Uterus (tissue), 3 donors: ENCODE measurements at regions not wholly inside any gene's neighbourhood (a gene's known extent, or its start where the extent isn't known, plus 50 kb on each side); places are given as distances from the start of the nearest gene placed in this dataset.

Experiments used
- DNase-seq, 2 donors: peaks; one replicate each; pipeline ENCODE4 v3.0.0-alpha.2; 2019 to 2020
- H3K27ac ChIP-seq, 2 donors: fragments of 200-600 bp; sonication (generic); 1 replicate in 1 of 2; 2 replicates in 1 of 2; pipeline ENCODE4 v1.5.1; 2016 to 2018
- H3K27me3 ChIP-seq, 2 donors: fragments of 200-600 bp; sonication (generic); one replicate each; pipeline ENCODE4 v1.5.1; 2018 to 2019; ENCODE audit warnings: control low read depth in 1 of 2
- H3K36me3 ChIP-seq, 2 donors: fragments of 200-600 bp; sonication (generic); one replicate each; pipeline ENCODE4 v1.5.1; 2019; ENCODE audit warnings: control low read depth in 1 of 2
- H3K4me1 ChIP-seq, 2 donors: fragments of 200-600 bp; sonication (generic); one replicate each; pipeline ENCODE4 v1.5.1; 2018 to 2019; ENCODE audit warnings: control low read depth in 1 of 2
- H3K4me3 ChIP-seq, 2 donors: fragments of 200-600 bp; sonication (generic); 1 replicate in 1 of 2; 2 replicates in 1 of 2; pipeline ENCODE4 v1.5.1; 2018 to 2019; ENCODE audit warnings: mild to moderate bottlenecking in 1 of 2
- H3K9me3 ChIP-seq, 2 donors: fragments of 200-600 bp; sonication (generic); one replicate each; pipeline ENCODE4 v1.5.1; 2019; ENCODE audit warnings: control low read depth in 1 of 2
- CTCF ChIP-seq, 4 experiments: fragments of 200-600 bp in 2 of 4; fragments of 450-650 bp in 2 of 4; sonication (generic) in 2 of 4; IDR thresholded peaks; one replicate each; pipeline ENCODE4 v1.5.1; 2016 to 2019; ENCODE audit warnings: antibody characterized with exemption in 4 of 4, mild to moderate bottlenecking in 2 of 4, moderate library complexity in 1 of 4
- POLR2A ChIP-seq, 2 donors: fragments of 450-650 bp; IDR thresholded peaks; one replicate each; pipeline ENCODE4 v1.6.1; 2016; ENCODE audit warnings: antibody characterized with exemption in 2 of 2, mild to moderate bottlenecking in 1 of 2, moderate library complexity in 1 of 2
- intact Hi-C: fragments of 100-400 bp; cut with DNase I; formaldehyde crosslinking; loops from one replicate; pipeline ENCODE4 v1.15.1; 2023; ENCODE audit warnings: low total_unique reads
- donor health status: DM: yes; HTN: yes; CAD: no.

DNA sequence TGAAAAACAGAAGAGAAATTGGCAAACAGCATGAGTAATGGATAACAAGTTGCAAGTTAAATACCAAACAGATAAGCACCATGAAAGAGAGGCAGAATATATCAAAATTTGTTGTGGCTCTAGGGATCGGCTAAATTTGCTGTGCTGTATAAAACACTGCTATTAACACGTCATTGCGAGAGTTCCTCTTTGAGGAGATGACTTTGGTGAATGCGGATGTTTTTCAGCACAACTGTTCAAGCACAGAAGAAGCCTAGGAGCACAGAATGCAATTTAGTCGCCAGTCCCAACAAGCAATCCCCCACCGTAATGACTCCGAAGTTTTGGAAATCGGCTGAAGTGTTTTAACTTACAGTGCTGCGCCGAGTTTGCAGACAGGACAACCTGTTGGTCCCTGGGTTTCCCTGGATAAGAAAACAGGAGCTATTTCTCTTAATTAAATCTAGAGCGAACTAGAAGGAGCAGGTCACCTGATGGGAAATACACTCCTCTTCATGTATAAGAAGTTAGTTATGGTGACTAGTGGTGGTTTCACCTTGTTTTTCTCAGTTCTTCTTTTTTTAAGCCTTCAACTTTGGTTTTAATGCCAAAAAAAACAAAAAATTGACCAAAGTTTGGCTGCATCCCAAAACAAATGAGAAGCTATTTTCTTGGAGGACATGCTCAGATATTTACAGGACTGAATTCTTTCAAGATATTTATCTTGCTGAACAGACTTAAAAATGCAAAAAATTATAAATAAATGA lies 454.1 kb upstream of the SALL3 start:
- DNase-seq: no peak
- Histone ChIP-seq H3K9me3 (no peaks in the 10 kb centered on the region), H3K27ac (no peak overlapping the region), H3K4me3 (no peak overlapping the region), H3K4me1 (no peaks in the 10 kb centered on the region), H3K27me3 (no peaks in the 10 kb centered on the region), H3K36me3 (no peaks in the 10 kb centered on the region)
- TF ChIP-seq CTCF (IDR thresholded peaks at IDR 0.05) (no peak), POLR2A (IDR thresholded peaks at IDR 0.05) (no peak)
- intact Hi-C loops: no loop called here

DNA sequence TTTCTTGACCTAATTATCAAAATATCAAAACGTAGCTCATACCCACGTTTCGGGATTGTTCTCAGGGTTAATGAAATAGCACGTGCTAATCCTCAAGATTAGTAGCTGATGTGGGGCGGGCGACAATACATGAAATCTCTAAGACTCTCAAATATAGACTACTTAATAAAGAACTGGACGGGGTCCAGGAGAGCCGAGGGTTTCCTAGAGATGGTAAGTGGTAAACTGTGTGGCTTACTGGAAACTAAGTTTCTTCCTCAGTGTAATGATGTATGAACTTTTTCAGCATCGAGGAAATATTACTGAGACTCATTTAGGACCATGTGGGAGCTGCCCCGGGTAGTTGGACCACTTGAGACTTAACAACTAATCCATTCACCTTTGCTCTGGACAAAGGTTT lies 453.3 kb upstream of the SALL3 start:
- no peaks in the 10 kb centered on the region for H3K4me1 ChIP-seq
- H3K9me3 ChIP-seq: no peaks in the 10 kb centered on the region
- H3K27me3 ChIP-seq: no peaks in the 10 kb centered on the region
- intact Hi-C loops: no loop called here
- no peak overlapping the region for H3K4me3 ChIP-seq
- no peaks in the 10 kb centered on the region for H3K36me3 ChIP-seq
- no peak overlapping the region for H3K27ac ChIP-seq
- no peak for TF ChIP-seq POLR2A (IDR thresholded peaks at IDR 0.05)
- TF ChIP-seq CTCF (IDR thresholded peaks at IDR 0.05): no peak
- DNase-seq: no peak

GRCh38 chr18:78526923-78527711 lies 452.5 kb upstream of the SALL3 start:
- no peak for TF ChIP-seq CTCF (IDR thresholded peaks at IDR 0.05)
- TF ChIP-seq POLR2A (IDR thresholded peaks at IDR 0.05): no peak
- Histone ChIP-seq H3K4me3 (no peak overlapping the region), H3K36me3 (no peaks in the 10 kb centered on the region), H3K27ac (no peak overlapping the region), H3K9me3 (no peaks in the 10 kb centered on the region), H3K4me1 (no peaks in the 10 kb centered on the region), H3K27me3 (no peaks in the 10 kb centered on the region)
- intact Hi-C loops: no loop called here
- DNase-seq: no peak

- no peaks in the 10 kb centered on the region for H3K4me1 ChIP-seq
- no peak for TF ChIP-seq CTCF (IDR thresholded peaks at IDR 0.05)
- no peak for TF ChIP-seq POLR2A (IDR thresholded peaks at IDR 0.05)
- intact Hi-C loops: no loop called here
These were observed 451.6 kb upstream of the SALL3 start for GRCh38 chr18:78527984-78528383.

More at GRCh38 chr18:78527984-78528383, 451.6 kb upstream of the SALL3 start:
- no peaks in the 10 kb centered on the region for H3K36me3 ChIP-seq
- no peak for DNase-seq
- no peaks in the 10 kb centered on the region for H3K9me3 ChIP-seq
- no peak overlapping the region for H3K27ac ChIP-seq
- H3K27me3 ChIP-seq: no peaks in the 10 kb centered on the region
- H3K4me3 ChIP-seq: no peak overlapping the region
